ENCODE measurements at regions not wholly inside any gene's neighbourhood (a gene's known extent, or its start where the extent isn't known, plus 50 kb on each side); places are given as distances from the start of the nearest gene placed in this dataset.

- Histone ChIP-seq H3K9ac (ENCODE audit: low read length) (no peak overlapping the region), H3K4me1 (ENCODE audit: control insufficient read depth, low read depth, low read length) (no peaks in the 10 kb centered on the region), H3K79me2 (ENCODE audit: control insufficient read depth, insufficient read depth, low read length) (no peaks in the 10 kb centered on the region), H3K36me3 (ENCODE audit: control insufficient read depth, insufficient read depth, low read length) (no peaks in the 10 kb centered on the region), H2BK120ac (ENCODE audit: low read depth, low read length) (no peak overlapping the region), H3K27ac (ENCODE audit: low read depth, low read length) (no peak overlapping the region), H3K4me3 (ENCODE audit: low read length) (no peak overlapping the region), H3K79me1 (ENCODE audit: low read length) (no peaks in the 10 kb centered on the region), H2BK5ac (ENCODE audit: low read length) (no peak overlapping the region), H3K27me3 (ENCODE audit: insufficient read depth, low read length, poor library complexity) (no peaks in the 10 kb centered on the region), H3K4me2 (ENCODE audit: low read length) (no peak overlapping the region), H3K18ac (ENCODE audit: low read length) (no peak overlapping the region), H3K56ac (ENCODE audit: low read length) (no peak overlapping the region), H3K23ac (ENCODE audit: low read length) (no peak overlapping the region), H4K8ac (ENCODE audit: low read depth, low read length) (no peak overlapping the region), H3K4ac (ENCODE audit: low read depth, low read length) (no peak overlapping the region), H2AK5ac (ENCODE audit: low read length) (no peak overlapping the region), H4K5ac (ENCODE audit: low read length) (no peak overlapping the region), H2BK15ac (replicated peaks; ENCODE audit: low read depth) (no peak overlapping the region)
- no CpG with 5 or more reads among the region's 1 CpG for WGBS (ENCODE audit: extremely low coverage, insufficient coverage, low lambda C conversion rate)
- no peak for DNase-seq
Observed at GRCh38 chr5:10812218-10812617, 51.2 kb upstream of the DAP start.
